ENCODE measurements at regions not wholly inside any gene's neighbourhood (a gene's known extent, or its start where the extent isn't known, plus 50 kb on each side); places are given as distances from the start of the nearest gene placed in this dataset.

GRCh38 chr3:106339551-106339950, 470.7 kb upstream of the CBLB start:
- Histone ChIP-seq H3K36me3 (ENCODE audit: insufficient read depth, insufficient read length, low read length) (no peaks in the 10 kb centered on the region), H3K4me3 (ENCODE audit: insufficient read length, low read depth) (no peak overlapping the region), H3K4me1 (ENCODE audit: insufficient read depth, insufficient read length) (no peaks in the 10 kb centered on the region), H3K9me3 (ENCODE audit: insufficient read depth, low read length) (no peaks in the 10 kb centered on the region), H3K27me3 (ENCODE audit: insufficient read depth, insufficient read length) (no peaks in the 10 kb centered on the region), H3K9ac (ENCODE audit: insufficient read length, low read depth) (no peak overlapping the region)
- DNase-seq (ENCODE audit: low read depth, low spot score) = no peak
- no peak for TF ChIP-seq SUZ12 (IDR thresholded peaks at IDR 0.05; ENCODE audit: extremely low read depth, insufficient read depth, insufficient read length)
- no peak for TF ChIP-seq ZNF274 (IDR thresholded peaks at IDR 0.05; ENCODE audit: low read depth, low read length)
- TF ChIP-seq YY1 (IDR thresholded peaks at IDR 0.05; ENCODE audit: insufficient read depth, insufficient read length) = no peak

- DNase-seq (ENCODE audit: low read depth, low spot score) = no peak
- no peak overlapping the region for H3K4me3 ChIP-seq (ENCODE audit: insufficient read length, low read depth)
- H3K9me3 ChIP-seq (ENCODE audit: insufficient read depth, low read length) = no peaks in the 10 kb centered on the region
- H3K9ac ChIP-seq (ENCODE audit: insufficient read length, low read depth) = no peak overlapping the region
- H3K36me3 ChIP-seq (ENCODE audit: insufficient read depth, insufficient read length, low read length) = no peaks in the 10 kb centered on the region
- TF ChIP-seq ZNF274 (IDR thresholded peaks at IDR 0.05; ENCODE audit: low read depth, low read length) = no peak
- no peak for TF ChIP-seq SUZ12 (IDR thresholded peaks at IDR 0.05; ENCODE audit: extremely low read depth, insufficient read depth, insufficient read length)
- no peak for TF ChIP-seq YY1 (IDR thresholded peaks at IDR 0.05; ENCODE audit: insufficient read depth, insufficient read length)
- H3K27me3 ChIP-seq (ENCODE audit: insufficient read depth, insufficient read length) = no peaks in the 10 kb centered on the region
- no peaks in the 10 kb centered on the region for H3K4me1 ChIP-seq (ENCODE audit: insufficient read depth, insufficient read length)
These were observed 472.3 kb upstream of the CBLB start for GRCh38 chr3:106341087-106341486.

- DNase-seq (ENCODE audit: low read depth, low spot score) = no peak
- Histone ChIP-seq H3K4me3 (ENCODE audit: insufficient read length, low read depth) (no peak overlapping the region), H3K9me3 (ENCODE audit: insufficient read depth, low read length) (no peaks in the 10 kb centered on the region), H3K9ac (ENCODE audit: insufficient read length, low read depth) (no peak overlapping the region), H3K4me1 (ENCODE audit: insufficient read depth, insufficient read length) (no peaks in the 10 kb centered on the region), H3K36me3 (ENCODE audit: insufficient read depth, insufficient read length, low read length) (no peaks in the 10 kb centered on the region), H3K27me3 (ENCODE audit: insufficient read depth, insufficient read length) (no peaks in the 10 kb centered on the region)
- TF ChIP-seq YY1 (IDR thresholded peaks at IDR 0.05; ENCODE audit: insufficient read depth, insufficient read length) (no peak), SUZ12 (IDR thresholded peaks at IDR 0.05; ENCODE audit: extremely low read depth, insufficient read depth, insufficient read length) (no peak), ZNF274 (IDR thresholded peaks at IDR 0.05; ENCODE audit: low read depth, low read length) (no peak)
These were observed 472.9 kb upstream of the CBLB start for GRCh38 chr3:106341586-106342162.

GRCh38 chr3:106342386-106342785, 473.6 kb upstream of the CBLB start:
- DNase-seq (ENCODE audit: low read depth, low spot score) = no peak
- no peak overlapping the region for H3K4me3 ChIP-seq (ENCODE audit: insufficient read length, low read depth)
- no peaks in the 10 kb centered on the region for H3K4me1 ChIP-seq (ENCODE audit: insufficient read depth, insufficient read length)
- H3K36me3 ChIP-seq (ENCODE audit: insufficient read depth, insufficient read length, low read length) = no peaks in the 10 kb centered on the region
- no peak for TF ChIP-seq YY1 (IDR thresholded peaks at IDR 0.05; ENCODE audit: insufficient read depth, insufficient read length)
- no peak for TF ChIP-seq ZNF274 (IDR thresholded peaks at IDR 0.05; ENCODE audit: low read depth, low read length)
- no peak for TF ChIP-seq SUZ12 (IDR thresholded peaks at IDR 0.05; ENCODE audit: extremely low read depth, insufficient read depth, insufficient read length)
- no peaks in the 10 kb centered on the region for H3K9me3 ChIP-seq (ENCODE audit: insufficient read depth, low read length)
- no peak overlapping the region for H3K9ac ChIP-seq (ENCODE audit: insufficient read length, low read depth)
- H3K27me3 ChIP-seq (ENCODE audit: insufficient read depth, insufficient read length) = no peaks in the 10 kb centered on the region

GRCh38 chr3:106343811-106344210, 475.0 kb upstream of the CBLB start:
- Histone ChIP-seq H3K9ac (ENCODE audit: insufficient read length, low read depth) (no peak overlapping the region), H3K4me1 (ENCODE audit: insufficient read depth, insufficient read length) (no peaks in the 10 kb centered on the region), H3K27me3 (ENCODE audit: insufficient read depth, insufficient read length) (no peaks in the 10 kb centered on the region), H3K4me3 (ENCODE audit: insufficient read length, low read depth) (no peak overlapping the region), H3K9me3 (ENCODE audit: insufficient read depth, low read length) (no peaks in the 10 kb centered on the region), H3K36me3 (ENCODE audit: insufficient read depth, insufficient read length, low read length) (no peaks in the 10 kb centered on the region)
- TF ChIP-seq SUZ12 (IDR thresholded peaks at IDR 0.05; ENCODE audit: extremely low read depth, insufficient read depth, insufficient read length) (no peak), YY1 (IDR thresholded peaks at IDR 0.05; ENCODE audit: insufficient read depth, insufficient read length) (no peak), ZNF274 (IDR thresholded peaks at IDR 0.05; ENCODE audit: low read depth, low read length) (no peak)
- DNase-seq (ENCODE audit: low read depth, low spot score) = no peak

- H3K27me3 ChIP-seq (ENCODE audit: insufficient read depth, insufficient read length) = no peaks in the 10 kb centered on the region
- H3K4me3 ChIP-seq (ENCODE audit: insufficient read length, low read depth) = no peak overlapping the region
- no peak for TF ChIP-seq SUZ12 (IDR thresholded peaks at IDR 0.05; ENCODE audit: extremely low read depth, insufficient read depth, insufficient read length)
- TF ChIP-seq ZNF274 (IDR thresholded peaks at IDR 0.05; ENCODE audit: low read depth, low read length) = no peak
- TF ChIP-seq YY1 (IDR thresholded peaks at IDR 0.05; ENCODE audit: insufficient read depth, insufficient read length) = no peak
- H3K36me3 ChIP-seq (ENCODE audit: insufficient read depth, insufficient read length, low read length) = no peaks in the 10 kb centered on the region
- H3K4me1 ChIP-seq (ENCODE audit: insufficient read depth, insufficient read length) = no peaks in the 10 kb centered on the region
- DNase-seq (ENCODE audit: low read depth, low spot score) = no peak
- no peak overlapping the region for H3K9ac ChIP-seq (ENCODE audit: insufficient read length, low read depth)
- H3K9me3 ChIP-seq (ENCODE audit: insufficient read depth, low read length) = no peaks in the 10 kb centered on the region
These were observed 476.7 kb upstream of the CBLB start for GRCh38 chr3:106345353-106346027.

- H3K4me3 ChIP-seq (ENCODE audit: insufficient read length, low read depth) = no peak overlapping the region
- H3K9me3 ChIP-seq (ENCODE audit: insufficient read depth, low read length) = no peaks in the 10 kb centered on the region
- no peaks in the 10 kb centered on the region for H3K27me3 ChIP-seq (ENCODE audit: insufficient read depth, insufficient read length)
- TF ChIP-seq ZNF274 (IDR thresholded peaks at IDR 0.05; ENCODE audit: low read depth, low read length) = no peak
- TF ChIP-seq YY1 (IDR thresholded peaks at IDR 0.05; ENCODE audit: insufficient read depth, insufficient read length) = no peak
- no peak for TF ChIP-seq SUZ12 (IDR thresholded peaks at IDR 0.05; ENCODE audit: extremely low read depth, insufficient read depth, insufficient read length)
- H3K36me3 ChIP-seq (ENCODE audit: insufficient read depth, insufficient read length, low read length) = no peaks in the 10 kb centered on the region
- no peaks in the 10 kb centered on the region for H3K4me1 ChIP-seq (ENCODE audit: insufficient read depth, insufficient read length)
- H3K9ac ChIP-seq (ENCODE audit: insufficient read length, low read depth) = no peak overlapping the region
- no peak for DNase-seq (ENCODE audit: low read depth, low spot score)
These were observed 478.5 kb upstream of the CBLB start for GRCh38 chr3:106347350-106347749.
